ENCODE measurements at regions not wholly inside any gene's neighbourhood (a gene's known extent, or its start where the extent isn't known, plus 50 kb on each side); places are given as distances from the start of the nearest gene placed in this dataset.

DNA sequence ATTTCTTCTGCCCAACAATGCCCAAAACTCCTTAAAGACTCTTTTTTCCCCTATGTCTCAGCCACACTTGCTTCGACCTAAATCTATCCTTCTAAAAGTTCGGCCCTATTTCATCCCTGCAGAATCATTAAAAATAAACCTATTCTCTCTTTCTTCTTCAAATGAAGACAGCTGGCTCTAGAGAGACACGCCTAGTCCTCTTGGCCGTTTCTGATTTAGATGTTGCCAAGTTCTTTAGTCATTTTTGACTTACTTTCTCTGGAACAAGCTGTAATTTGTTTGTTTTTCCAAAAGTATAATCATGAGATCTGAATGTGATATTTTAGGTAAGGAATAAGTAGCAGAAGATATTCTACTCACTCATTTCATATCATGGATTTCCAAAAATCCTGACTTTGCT lies 211.6 kb downstream of the CENPC start:
- TF ChIP-seq, protein P1, sequence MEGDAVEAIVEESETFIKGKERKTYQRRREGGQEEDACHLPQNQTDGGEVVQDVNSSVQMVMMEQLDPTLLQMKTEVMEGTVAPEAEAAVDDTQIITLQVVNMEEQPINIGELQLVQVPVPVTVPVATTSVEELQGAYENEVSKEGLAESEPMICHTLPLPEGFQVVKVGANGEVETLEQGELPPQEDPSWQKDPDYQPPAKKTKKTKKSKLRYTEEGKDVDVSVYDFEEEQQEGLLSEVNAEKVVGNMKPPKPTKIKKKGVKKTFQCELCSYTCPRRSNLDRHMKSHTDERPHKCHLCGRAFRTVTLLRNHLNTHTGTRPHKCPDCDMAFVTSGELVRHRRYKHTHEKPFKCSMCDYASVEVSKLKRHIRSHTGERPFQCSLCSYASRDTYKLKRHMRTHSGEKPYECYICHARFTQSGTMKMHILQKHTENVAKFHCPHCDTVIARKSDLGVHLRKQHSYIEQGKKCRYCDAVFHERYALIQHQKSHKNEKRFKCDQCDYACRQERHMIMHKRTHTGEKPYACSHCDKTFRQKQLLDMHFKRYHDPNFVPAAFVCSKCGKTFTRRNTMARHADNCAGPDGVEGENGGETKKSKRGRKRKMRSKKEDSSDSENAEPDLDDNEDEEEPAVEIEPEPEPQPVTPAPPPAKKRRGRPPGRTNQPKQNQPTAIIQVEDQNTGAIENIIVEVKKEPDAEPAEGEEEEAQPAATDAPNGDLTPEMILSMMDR (conservative IDR thresholded peaks at IDR 0.05; ENCODE audit: low read length): no peak
- TF ChIP-seq EZH2phosphoT487 (IDR thresholded peaks at IDR 0.05; ENCODE audit: borderline replicate concordance): no peak
